SK-N-MC (cell line): ENCODE measurements at regions not wholly inside any gene's neighbourhood (a gene's known extent, or its start where the extent isn't known, plus 50 kb on each side); places are given as distances from the start of the nearest gene placed in this dataset.

Experiments used
- EZH2 ChIP-seq: fragments of 200-600 bp; sonication (generic); IDR thresholded peaks from one replicate; pipeline ENCODE4 v1.6.1; 2017; ENCODE audit warnings: antibody characterized with exemption
- FOXP2 ChIP-seq: optimal IDR thresholded peaks from 2 replicates; pipeline ENCODE3; 2011; ENCODE audit warnings: mild to moderate bottlenecking, moderate library complexity; ENCODE audit not compliant: insufficient read depth; ENCODE audit errors: extremely low read length, control extremely low read depth
- POLR2AphosphoS5 ChIP-seq: IDR thresholded peaks from 2 replicates; pipeline ENCODE4 v1.6.1; 2012; ENCODE audit warnings: mild to moderate bottlenecking, low read depth, low read length, borderline replicate concordance

- TF ChIP-seq POLR2AphosphoS5 (no peak), EZH2 (no peak), FOXP2 (no peak)
Observed at GRCh38 chr1:98253145-98253544, 332.3 kb upstream of the DPYD start.
